ENCODE measurements at regions not wholly inside any gene's neighbourhood (a gene's known extent, or its start where the extent isn't known, plus 50 kb on each side); places are given as distances from the start of the nearest gene placed in this dataset.

- no peaks in the 10 kb centered on the region for H3K27me3 ChIP-seq (replicated peaks; ENCODE audit: control insufficient read depth, insufficient read depth, low read length)
- H3K4me3 ChIP-seq (replicated peaks; ENCODE audit: low read depth, low read length) = no peak overlapping the region
- DNase-seq (ENCODE audit: extremely low read depth, insufficient read length) = no peak
- no peaks in the 10 kb centered on the region for H3K36me3 ChIP-seq (ENCODE audit: control insufficient read depth, insufficient read depth, low read length)
- TF ChIP-seq CTCF (IDR thresholded peaks at IDR 0.05; ENCODE audit: insufficient read depth, low read length, poor library complexity, severe bottlenecking) = no peak
These were observed 170.0 kb upstream of the SLC10A2 start for GRCh38 chr13:103236213-103236612.

GRCh38 chr13:103229674-103230073, 163.5 kb upstream of the SLC10A2 start:
- H3K27me3 ChIP-seq (replicated peaks; ENCODE audit: control insufficient read depth, insufficient read depth, low read length) = no peaks in the 10 kb centered on the region
- no peak for DNase-seq (ENCODE audit: extremely low read depth, insufficient read length)
- TF ChIP-seq CTCF (IDR thresholded peaks at IDR 0.05; ENCODE audit: insufficient read depth, low read length, poor library complexity, severe bottlenecking) = no peak
- H3K36me3 ChIP-seq (ENCODE audit: control insufficient read depth, insufficient read depth, low read length) = no peaks in the 10 kb centered on the region
- no peak overlapping the region for H3K4me3 ChIP-seq (replicated peaks; ENCODE audit: low read depth, low read length)

GRCh38 chr13:103224804-103225203, 158.6 kb upstream of the SLC10A2 start:
- DNase-seq (ENCODE audit: extremely low read depth, insufficient read length) = no peak
- Histone ChIP-seq H3K36me3 (ENCODE audit: control insufficient read depth, insufficient read depth, low read length) (no peaks in the 10 kb centered on the region), H3K27me3 (replicated peaks; ENCODE audit: control insufficient read depth, insufficient read depth, low read length) (no peaks in the 10 kb centered on the region), H3K4me3 (replicated peaks; ENCODE audit: low read depth, low read length) (no peak overlapping the region)
- TF ChIP-seq CTCF (IDR thresholded peaks at IDR 0.05; ENCODE audit: insufficient read depth, low read length, poor library complexity, severe bottlenecking) = no peak

GRCh38 chr13:103222683-103223082, 156.5 kb upstream of the SLC10A2 start:
- Histone ChIP-seq H3K27me3 (replicated peaks; ENCODE audit: control insufficient read depth, insufficient read depth, low read length) (no peaks in the 10 kb centered on the region), H3K36me3 (ENCODE audit: control insufficient read depth, insufficient read depth, low read length) (no peaks in the 10 kb centered on the region), H3K4me3 (replicated peaks; ENCODE audit: low read depth, low read length) (no peak overlapping the region)
- TF ChIP-seq CTCF (IDR thresholded peaks at IDR 0.05; ENCODE audit: insufficient read depth, low read length, poor library complexity, severe bottlenecking) = no peak
- no peak for DNase-seq (ENCODE audit: extremely low read depth, insufficient read length)

GRCh38 chr13:103218253-103218652, 152.0 kb upstream of the SLC10A2 start:
- no peak for TF ChIP-seq CTCF (IDR thresholded peaks at IDR 0.05; ENCODE audit: insufficient read depth, low read length, poor library complexity, severe bottlenecking)
- DNase-seq (ENCODE audit: extremely low read depth, insufficient read length) = no peak
- no peaks in the 10 kb centered on the region for H3K36me3 ChIP-seq (ENCODE audit: control insufficient read depth, insufficient read depth, low read length)
- no peaks in the 10 kb centered on the region for H3K27me3 ChIP-seq (replicated peaks; ENCODE audit: control insufficient read depth, insufficient read depth, low read length)
- H3K4me3 ChIP-seq (replicated peaks; ENCODE audit: low read depth, low read length) = no peak overlapping the region

- DNase-seq (ENCODE audit: extremely low read depth, insufficient read length) = no peak
- Histone ChIP-seq H3K27me3 (replicated peaks; ENCODE audit: control insufficient read depth, insufficient read depth, low read length) (no peaks in the 10 kb centered on the region), H3K4me3 (replicated peaks; ENCODE audit: low read depth, low read length) (no peak overlapping the region), H3K36me3 (ENCODE audit: control insufficient read depth, insufficient read depth, low read length) (no peaks in the 10 kb centered on the region)
- no peak for TF ChIP-seq CTCF (IDR thresholded peaks at IDR 0.05; ENCODE audit: insufficient read depth, low read length, poor library complexity, severe bottlenecking)
These were observed 146.9 kb upstream of the SLC10A2 start for GRCh38 chr13:103213152-103213551.
